ENCODE measurements at regions not wholly inside any gene's neighbourhood (a gene's known extent, or its start where the extent isn't known, plus 50 kb on each side); places are given as distances from the start of the nearest gene placed in this dataset.

DNA sequence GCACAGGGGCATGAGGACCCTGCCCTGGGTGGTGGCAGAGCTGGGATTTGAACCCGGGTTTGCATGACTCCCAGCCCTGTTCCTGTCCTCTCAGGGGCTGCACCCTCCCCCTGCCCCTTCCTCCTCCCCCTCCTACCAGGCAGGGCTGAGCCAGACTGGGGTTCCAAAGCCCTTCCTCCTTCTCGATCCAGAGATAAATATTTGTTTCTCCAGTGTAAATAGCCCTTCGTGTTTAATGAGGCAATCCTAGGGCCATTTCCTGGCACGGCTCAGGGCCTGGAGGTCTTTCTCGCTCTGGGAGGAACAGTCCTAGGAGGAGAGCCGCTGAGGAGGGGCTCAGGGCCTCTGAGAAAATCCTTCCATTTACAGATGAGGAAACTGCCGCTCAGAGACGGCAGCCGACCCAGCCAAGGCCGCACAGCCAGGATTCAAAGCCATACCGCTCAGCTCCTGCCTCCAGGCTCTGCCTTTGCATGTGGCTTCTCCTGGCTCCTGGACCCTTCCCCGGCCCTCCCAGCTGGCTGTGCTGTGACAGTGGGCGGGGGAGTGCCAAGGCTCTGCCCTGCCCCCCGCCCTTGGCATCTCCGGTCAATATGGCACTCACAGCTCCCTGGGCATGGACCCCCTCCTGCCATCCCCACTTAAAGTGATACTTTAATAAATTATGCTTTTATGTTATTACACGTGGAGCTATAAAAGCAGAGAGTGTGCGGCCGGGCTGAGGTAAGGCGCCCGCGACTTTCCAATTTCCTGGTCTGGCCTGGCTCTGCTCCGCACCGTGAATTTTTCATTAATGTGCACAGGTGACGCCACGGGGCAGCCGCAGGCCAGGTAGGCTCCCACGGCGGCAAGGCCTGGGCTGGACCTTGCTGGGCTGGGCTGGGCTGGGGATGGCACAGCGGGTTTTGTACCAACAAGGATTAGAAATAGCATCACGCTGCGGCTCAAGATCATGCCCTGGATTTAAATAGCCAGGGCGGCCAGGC lies 114.7 kb upstream of the WNT4 start:
- intact Hi-C loops (cut with DNase I) = no loop called here
- no peak for DNase-seq (ENCODE audit: low spot score)

DNA sequence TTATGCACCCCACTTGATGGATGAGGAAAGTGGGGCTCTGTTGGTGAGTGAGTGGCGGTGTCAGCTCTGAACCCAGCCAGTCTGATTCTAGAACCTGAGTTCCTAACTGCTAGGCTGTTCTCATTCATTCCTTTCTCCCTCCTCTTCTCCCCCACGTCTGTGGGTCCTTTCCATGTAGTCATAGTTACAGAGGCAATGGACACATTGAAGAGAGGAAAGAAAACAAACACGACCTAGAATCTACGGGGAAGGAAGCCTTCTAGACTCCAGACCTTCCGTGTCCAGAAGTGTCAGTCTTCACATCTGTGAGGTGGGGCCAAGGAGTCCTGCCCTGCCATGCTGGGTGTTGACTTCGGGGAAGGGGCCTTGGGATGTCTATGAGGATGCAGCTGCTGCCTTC lies 115.8 kb upstream of the WNT4 start:
- DNase-seq (ENCODE audit: low spot score) = no peak
- intact Hi-C loops (cut with DNase I) = no loop called here

DNA sequence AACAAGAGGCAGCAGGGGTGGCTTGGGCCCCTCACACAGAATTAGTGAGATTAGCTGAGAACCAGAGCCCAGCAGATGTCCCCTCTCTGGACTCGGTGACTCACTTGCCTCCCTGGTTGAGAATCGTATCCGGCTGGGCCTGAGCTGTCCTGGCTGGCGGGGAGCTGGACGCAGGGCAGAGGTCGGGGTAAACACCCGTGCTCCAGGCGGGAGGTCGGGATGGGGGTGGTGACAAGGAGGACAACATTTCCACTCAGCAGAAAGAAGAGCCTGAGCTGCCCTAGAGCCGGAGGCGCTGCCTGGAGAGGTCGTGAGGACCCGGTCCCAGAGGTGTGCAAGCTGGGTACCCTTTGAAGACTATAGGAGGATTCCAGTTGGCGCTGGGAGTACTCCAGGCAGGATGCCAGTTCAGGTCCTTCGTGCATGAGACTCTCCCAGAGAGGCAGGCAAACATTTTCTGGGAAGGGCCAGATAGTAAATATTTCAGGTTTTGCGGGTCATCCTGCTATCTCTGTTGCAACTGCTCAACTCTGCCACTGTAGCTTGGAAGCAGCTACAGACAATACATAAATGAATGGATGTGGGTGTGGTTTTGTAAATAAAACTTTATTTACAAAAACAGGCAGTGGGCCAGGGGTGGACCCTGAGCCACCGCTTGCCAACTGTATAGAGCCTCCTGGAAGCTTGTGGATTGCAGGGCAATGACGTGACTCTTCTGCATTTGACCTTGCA lies 116.8 kb upstream of the WNT4 start:
- intact Hi-C loops (cut with DNase I) = no loop called here
- no peak for DNase-seq (ENCODE audit: low spot score)

DNA sequence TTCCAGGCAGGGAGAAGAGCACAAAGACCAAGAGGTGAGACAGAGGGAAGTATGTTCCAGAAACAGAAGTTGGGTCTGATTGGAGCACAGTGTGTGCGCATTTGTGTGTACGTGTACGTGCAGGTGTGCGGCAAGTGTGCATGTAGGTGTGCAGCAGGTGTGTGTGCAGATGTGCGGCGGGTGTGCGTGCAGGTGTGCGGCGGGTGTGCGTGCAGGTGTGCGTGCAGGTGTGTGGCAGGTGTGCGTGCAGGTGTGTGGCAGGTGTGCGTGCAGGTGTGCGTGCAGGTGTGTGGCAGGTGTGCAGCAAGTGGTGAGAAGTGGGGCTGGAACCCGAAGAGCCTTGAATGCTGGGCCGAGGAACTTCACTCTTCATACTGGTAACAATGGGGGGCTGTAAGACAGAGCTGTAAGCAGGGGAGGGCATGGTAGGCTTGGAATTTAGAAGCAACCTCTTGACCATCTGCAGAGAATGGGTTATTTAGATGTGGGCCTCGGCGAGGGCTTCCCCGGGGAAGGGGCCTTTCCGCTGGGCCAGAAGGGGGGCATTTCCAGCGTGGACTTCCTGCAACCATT lies 118.0 kb upstream of the WNT4 start:
- DNase-seq (ENCODE audit: low spot score) = no peak
- intact Hi-C loops (cut with DNase I) = no loop called here

DNA sequence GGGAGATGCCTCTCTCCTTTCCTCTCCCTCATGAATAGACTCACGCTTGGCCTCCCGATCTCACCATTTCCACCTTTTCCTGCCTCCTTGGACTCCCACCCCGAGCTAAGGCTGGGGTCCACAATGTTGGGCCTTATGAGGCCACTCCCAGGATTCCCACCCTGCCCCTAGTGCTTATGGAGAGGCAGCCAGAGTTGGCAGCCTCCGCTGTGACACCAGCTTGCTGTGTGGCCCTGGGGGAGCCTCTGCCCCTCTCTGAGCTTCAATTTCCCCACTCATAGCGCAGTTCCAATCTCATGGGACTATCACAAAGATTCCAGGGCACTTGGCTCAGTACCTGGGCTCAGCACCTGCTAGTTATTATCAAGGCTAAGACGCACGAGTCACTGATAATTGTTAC lies 118.7 kb upstream of the WNT4 start:
- intact Hi-C loops (cut with DNase I) = no loop called here
- no peak for DNase-seq (ENCODE audit: low spot score)

DNA sequence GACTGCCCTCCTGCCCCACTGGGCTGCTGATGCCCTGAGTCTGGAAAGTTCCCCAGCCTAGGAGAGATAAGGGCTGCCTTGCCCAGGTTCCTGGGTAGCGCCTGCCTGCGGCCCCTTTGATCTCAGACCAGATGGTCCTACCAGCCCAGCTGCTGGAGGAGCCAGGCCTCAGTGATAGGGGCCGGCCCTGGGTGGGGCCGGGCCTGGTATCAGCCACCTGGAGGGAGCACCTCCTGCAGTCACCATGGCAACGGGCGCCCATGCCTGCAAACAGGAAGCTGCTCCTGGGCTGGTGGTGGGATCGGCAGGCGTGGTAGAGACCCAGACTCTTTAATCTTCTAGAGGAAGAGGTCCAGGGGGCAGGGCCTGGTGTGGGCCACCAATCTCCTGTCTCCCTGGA lies 119.7 kb upstream of the WNT4 start:
- intact Hi-C loops (cut with DNase I) = no loop called here
- no peak for DNase-seq (ENCODE audit: low spot score)

DNA sequence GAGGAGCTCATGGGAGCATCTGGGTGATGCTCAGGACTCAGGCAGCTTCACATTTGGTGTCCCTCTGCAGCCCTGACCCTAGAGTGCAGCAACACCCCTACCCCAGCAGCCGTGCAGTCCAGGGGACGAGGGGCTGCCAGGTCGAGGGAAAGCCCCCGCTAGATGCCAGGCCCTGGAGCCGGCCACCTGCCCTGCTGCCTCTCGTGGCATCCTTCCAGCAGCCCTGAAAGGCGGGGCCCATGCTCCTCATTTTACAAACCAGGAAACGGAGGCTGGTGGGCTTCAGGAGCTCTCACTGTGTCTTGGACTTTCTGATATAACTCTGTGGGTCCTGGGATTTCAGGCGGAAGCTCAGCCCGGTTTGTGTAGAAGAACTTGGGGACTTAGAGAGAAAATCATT lies 120.5 kb upstream of the WNT4 start:
- DNase-seq (ENCODE audit: low spot score) = no peak
- intact Hi-C loops (cut with DNase I) = no loop called here

DNA sequence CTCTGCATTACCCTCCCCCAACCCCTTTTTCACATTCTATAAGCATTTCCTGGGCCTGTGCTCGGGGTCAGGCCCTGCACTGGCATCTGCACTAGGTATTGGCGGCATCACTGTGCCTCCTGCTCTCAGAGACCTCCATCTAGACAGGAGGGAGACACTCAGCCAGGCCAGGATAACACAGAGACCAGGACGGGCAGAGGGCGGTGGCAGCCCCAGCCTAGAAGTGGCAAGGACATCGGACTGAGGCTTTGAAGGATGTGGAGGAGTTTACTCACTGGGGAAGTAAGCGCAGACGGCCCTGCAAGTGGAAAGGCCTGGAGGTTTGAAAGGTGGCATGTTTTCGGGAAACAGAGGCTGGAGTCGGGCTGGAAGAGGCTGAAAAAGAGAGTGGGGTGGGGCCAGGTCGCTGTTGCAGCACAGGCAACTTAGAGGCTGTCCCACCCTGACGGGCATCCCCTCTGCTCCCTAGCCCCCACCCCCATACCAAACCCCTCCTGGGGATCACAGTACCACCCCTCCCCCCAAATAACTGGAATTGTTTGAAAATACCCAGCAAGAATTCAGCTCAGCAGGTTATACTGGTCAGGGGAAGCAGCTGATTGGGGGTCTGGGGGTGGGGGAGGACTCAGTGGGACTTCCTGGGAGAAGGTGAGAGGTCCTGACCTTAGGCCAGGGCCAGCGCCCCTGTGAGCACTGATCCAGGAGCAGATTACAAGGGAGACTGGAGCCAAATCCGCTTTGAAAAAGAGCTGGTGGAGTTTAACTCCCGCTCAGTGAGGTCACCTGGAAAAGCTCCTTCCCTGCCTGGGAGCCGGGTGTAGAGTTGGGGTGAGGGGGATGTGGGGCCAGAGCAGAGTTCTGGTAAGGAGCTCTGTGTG lies 121.8 kb upstream of the WNT4 start:
- no peak for DNase-seq (ENCODE audit: low spot score)
- intact Hi-C loops (cut with DNase I) = no loop called here

DNA sequence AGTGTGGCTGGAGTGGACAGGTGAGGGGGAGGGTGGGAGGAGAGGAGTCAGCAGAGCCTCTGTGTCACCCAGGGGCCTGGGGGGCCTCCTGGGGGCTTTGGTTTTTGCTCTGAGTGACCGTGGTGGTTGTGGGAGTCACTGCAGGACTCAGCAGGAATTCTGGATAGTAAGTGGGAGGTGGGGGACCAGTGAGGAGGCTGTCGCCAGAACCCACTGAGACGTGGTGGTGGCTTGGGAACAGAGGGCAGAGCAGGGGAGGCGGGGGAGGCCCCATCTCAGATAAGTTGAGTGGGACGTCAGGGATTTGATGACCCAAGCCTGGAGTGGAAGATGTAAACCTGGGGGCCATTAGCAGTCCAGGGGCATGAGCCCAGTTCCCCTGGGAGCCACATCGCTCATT lies 123.2 kb upstream of the WNT4 start:
- DNase-seq (ENCODE audit: low spot score) = no peak
- intact Hi-C loops (cut with DNase I) = no loop called here

DNA sequence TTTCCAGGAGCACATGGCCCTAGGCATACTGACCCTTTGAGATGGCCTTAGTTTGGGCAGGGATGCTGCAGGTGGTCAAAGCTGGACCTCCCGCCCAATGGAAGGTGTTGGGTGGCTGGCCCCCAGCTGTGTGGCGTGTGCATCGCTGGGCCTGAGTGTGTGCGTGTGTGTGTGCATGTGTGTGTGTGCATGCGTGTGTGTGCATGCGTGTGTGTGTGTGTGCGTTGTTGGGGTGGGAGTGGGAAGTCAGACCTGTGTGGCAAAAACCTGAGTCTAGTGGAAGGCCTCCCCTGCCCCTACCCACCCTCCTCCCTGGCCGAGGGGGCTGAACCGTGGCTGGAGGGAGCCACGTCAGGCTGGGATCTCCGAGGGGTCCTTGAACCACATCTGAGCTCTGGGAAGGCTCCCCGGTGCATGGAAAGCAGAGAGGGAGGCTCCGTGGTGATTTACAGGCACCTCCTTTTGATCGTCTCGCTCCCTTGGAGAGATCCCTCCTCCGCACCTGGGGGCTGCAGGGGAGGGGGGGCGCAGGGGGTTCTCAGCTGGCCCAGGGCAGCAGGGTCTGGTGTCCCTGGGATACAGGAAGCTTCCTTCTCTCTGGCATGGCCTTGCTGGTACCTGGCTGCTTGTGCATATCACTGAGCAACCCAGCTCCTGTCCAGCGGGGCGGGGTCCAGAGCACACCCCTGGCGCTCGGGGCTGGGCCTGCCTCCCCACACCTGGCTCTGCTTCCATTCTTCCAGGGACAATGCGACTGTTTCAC lies 124.7 kb upstream of the WNT4 start:
- intact Hi-C loops (cut with DNase I) = no loop called here
- no peak for DNase-seq (ENCODE audit: low spot score)

DNA sequence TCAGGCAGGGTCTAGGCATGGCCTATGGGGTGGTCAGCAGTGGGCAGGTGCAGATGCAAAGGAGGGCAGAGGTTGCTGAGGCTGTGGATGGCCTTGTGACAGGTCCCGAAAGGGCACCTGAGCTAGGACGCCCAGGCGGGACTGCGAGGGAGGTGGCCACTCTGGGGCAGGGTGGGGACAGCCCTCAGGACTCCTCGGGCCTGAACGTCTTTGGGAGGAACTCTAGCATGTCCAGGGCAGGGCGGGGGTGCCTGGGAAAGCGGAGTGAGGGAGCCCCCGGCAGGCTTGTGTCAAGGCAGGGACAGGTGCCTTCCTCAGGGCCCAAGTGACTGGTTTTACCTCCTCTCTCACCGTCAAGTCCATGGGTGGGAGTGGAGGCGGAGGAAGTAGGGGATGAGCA lies 125.4 kb upstream of the WNT4 start:
- intact Hi-C loops (cut with DNase I) = no loop called here
- no peak for DNase-seq (ENCODE audit: low spot score)

DNA sequence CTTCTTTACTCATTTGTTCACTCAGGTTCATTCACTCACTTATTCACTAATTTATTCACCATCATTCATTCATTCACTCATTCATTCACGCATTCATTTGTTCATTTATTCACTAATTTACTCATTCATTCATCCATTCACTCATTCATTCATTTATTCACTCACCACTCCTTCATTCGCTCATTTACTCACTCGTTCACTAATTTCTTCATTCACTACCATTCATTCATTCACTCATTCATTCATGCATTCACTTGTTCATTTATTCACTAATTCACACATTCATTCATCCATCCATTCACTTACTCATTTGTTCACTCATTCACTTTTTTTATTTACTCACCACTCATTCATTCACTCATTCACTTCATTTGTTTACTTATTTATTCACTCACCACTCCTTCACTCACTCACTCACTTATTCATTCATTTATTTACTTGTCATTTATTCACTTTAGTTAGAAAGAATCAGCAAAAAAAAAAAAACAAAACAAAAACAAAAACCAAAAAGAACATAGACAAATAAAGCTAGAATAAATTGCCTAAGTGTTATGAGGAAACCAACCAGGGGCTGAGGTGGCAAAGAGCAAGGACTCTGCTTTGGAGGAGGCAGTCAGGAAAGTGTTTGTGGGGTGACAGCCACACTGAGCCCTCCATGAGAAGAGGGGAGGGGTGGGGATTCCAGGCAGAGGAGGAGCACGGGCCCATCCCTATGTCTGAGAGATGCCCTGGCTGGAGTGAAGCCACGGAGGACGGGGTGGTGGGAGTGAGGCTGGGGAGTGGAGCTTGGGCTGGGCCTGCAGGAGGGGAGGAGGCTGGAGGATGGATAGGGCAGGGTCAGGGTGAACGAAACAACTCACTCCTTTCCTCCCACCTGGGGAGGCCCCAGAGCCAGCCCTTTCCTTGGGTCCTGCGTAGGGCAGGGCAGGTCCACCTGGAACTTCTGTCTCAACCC lies 129.2 kb upstream of the WNT4 start:
- intact Hi-C loops (cut with DNase I) = no loop called here

DNA sequence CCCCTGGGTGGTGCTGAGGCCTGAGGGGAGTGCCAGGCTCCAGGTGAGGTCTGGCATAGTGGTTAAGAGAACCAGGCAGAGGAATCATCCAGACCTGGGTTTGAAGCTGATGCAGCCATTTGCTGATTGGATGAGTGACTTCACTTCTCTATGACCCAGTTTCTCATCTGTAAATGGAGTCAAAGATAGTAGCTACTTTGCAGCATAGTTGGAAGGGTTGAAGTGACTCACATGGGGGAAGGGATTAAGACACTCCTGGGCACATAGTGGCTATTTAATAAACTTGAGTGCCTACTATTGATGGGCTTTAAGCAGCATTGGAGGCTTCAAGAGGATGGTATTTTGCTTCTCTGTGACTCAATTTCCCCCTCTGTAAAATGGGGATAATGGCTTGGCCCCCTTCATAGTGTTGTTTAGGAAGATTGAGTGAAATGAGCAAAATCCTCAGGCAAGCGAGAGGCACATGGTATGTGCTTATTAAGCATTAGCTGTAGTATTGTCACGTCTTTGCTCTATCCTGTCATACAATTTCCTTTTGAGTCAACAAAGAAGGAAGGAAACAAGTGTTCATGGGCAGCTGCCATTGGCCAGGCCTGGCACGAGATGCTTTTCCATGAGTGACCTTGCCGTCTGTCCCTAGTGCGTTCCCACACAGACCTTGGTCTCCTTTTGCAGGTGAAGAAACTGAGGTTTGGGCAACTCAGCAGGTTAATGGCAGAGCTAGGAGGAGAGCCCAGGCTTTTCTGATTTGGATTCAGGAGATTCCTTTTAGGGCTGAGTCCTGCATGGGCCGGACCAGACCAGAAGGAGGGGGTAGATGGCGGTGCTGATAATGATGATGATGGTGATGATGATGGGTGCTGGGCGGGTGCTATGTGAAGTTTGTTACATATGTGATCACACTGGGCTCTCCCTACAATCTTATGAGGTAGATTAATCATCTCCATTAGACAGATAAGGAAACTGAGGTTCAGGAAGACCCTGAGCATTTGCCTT lies 131.1 kb upstream of the WNT4 start:
- no peak for DNase-seq (ENCODE audit: low spot score)
- intact Hi-C loops (cut with DNase I) = no loop called here

More for the DNA sequence above, 129.2 kb upstream of the WNT4 start:
- DNase-seq (ENCODE audit: low spot score) = no peak

DNA sequence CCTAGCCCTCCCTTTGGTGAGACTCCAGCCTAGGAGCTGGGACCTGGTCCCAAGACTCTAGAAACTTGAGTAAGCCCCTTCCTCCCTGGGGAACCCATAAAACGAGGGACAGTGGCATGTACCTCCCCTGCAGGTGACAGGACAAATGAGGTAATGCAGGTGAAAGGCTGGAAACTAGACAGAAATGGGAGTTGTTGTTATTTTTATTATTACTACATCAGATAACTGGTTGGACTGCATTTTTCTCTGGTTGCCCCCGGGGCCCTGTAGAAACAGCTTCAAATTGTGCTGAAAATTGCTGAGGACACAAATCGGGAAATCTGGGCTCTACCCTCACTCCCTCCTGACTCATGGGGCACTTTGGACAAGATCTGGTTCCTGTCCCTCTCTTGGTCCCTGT lies 132.3 kb upstream of the WNT4 start:
- intact Hi-C loops (cut with DNase I) = loop anchor here in 1 of 2 donors (5.0 kb wide), 1 partner anchor 168 kb away; no protein-coding TSS in a partner anchor
- DNase-seq (ENCODE audit: low spot score) = no peak

DNA sequence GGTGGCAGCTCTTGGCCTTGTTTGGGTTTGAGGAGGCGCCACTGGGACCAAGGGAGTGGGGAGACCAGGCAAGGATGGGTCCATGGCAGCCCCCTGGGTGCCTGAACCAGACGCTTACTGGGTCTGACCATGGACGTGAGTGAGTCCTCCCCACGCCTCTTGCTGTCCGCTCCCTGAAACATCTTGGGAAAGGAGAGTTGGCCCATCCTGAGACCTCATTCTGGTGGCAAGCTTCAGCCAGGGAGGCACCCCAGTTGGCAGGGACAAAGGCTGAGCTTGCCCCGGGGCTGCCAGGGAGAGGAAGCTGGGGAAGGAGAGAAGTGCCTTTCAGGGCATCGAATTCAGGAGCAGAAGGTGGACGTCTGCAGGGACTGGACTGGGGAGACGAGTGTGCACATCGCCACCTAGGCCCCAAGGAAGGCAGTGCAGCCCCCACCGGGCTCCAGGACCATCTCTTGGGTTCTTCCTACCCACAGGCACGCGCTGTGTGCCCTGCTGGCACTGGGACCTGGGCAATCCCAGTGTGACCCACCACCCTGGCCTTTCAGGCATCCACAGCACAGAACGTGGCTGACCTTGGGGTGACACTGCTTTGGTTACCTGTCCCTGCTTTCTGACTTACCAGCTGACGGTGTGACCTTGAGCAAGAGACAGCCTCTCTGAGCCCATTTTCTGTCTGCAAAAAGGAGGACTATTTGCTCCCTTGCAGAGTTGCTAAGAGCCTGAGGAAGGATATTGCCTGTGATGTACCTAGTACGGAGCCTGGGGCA lies 132.9 kb upstream of the WNT4 start:
- intact Hi-C loops (cut with DNase I) = loop anchor here in 1 of 2 donors (5.0 kb wide), 1 partner anchor 169 kb away; no protein-coding TSS in a partner anchor

DNA sequence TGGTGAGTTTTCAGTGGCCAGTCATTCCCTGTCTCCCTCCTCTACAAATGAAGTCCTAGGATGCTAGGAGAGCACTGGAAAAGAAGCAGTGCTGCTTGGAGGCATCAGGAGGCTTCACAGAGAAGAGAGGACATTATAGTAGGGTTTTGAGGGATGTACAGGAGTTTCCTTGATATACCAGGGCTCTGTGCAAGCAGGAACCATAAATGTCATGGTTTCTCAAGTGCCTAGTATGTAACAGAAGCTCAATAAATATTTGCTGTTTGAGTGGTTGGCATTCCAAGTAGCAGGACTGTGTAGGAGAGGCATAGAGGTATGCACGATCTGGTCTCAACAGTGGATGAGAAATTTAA lies 133.5 kb upstream of the WNT4 start:
- DNase-seq (ENCODE audit: low spot score) = no peak
- intact Hi-C loops (cut with DNase I) = loop anchor here in 1 of 2 donors (5.0 kb wide), 1 partner anchor 169 kb away; no protein-coding TSS in a partner anchor

More for the DNA sequence above, 132.9 kb upstream of the WNT4 start:
- DNase-seq (ENCODE audit: low spot score) = peak; percentile 79
